ENCODE measurements at regions not wholly inside any gene's neighbourhood (a gene's known extent, or its start where the extent isn't known, plus 50 kb on each side); places are given as distances from the start of the nearest gene placed in this dataset.

DNA sequence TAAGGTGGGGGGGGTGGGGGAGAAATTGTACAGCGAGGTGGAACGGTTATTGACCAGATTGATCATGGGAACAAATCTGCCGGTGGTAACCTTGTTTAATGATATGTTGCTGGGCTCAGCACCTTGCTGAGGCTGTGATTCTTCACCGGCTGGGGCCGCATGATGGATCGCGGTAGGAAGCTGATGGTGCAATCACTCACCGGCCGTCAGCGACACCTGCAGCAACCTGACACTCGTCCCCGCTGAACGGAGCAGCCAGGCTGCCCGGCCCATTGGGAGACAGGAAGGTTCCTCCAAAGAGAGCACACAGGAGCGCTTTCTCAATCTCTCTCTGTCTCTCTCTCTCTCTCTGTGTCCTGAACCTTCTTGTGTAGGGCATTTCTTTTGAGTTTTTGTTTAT is 128.5 kb upstream of the RRP15 start:
- no peak overlapping the region for H2AFZ ChIP-seq (ENCODE audit: low read depth, low read length)
- ChIA-PET CTCF (ENCODE audit: low intra/inter-chr PET ratio) (no interaction called here), POLR2A (no interaction called here)
- no peaks in the 10 kb centered on the region for H3K4me1 ChIP-seq (replicated peaks in 1 of 2; ENCODE audit: control insufficient read depth in 2 of 2, insufficient read depth in 2 of 2, low read length in 2 of 2)
- no peaks in the 10 kb centered on the region for H3K9me1 ChIP-seq (ENCODE audit: control insufficient read depth, insufficient read depth, low read length)
- H3K9me3 ChIP-seq (replicated peaks; ENCODE audit: control insufficient read depth, insufficient read depth, low read depth, low read length), result no peaks in the 10 kb centered on the region
- H4K20me1 ChIP-seq (replicated peaks; ENCODE audit: control insufficient read depth, insufficient read depth, low read length), result no peaks in the 10 kb centered on the region
- no TSS peak for BruUV-seq (replicated peaks)
- no peak for DNase-seq (ENCODE audit: extremely low read depth in 1 of 4, low spot score in 3 of 4)
- H3K27me3 ChIP-seq (ENCODE audit: control insufficient read depth in 2 of 2, insufficient read depth in 2 of 2, low read length in 2 of 2), result no peaks in the 10 kb centered on the region
- under 1% methylated on average over 15 of the region's 15 CpGs for WGBS (ENCODE audit: insufficient coverage, low coverage, missing lambda C conversion rate)
- in situ Hi-C loops (cut with MboI) (no loop called here), intact Hi-C loops (cut with micrococcal nuclease) (no loop called here)
- H3K4me2 ChIP-seq (ENCODE audit: insufficient read depth, low read length), result no peak overlapping the region
- ATAC-seq, result no peak
- H3K79me2 ChIP-seq (ENCODE audit: control insufficient read depth, insufficient read depth, low read length), result no peaks in the 10 kb centered on the region
- H3K9ac ChIP-seq (ENCODE audit: insufficient read depth in 1 of 2, low read depth in 2 of 2, low read length in 2 of 2), result no peak overlapping the region
- no peaks in the 10 kb centered on the region for H3K36me3 ChIP-seq (ENCODE audit: control insufficient read depth, insufficient read depth, low read length)
- H3K27ac ChIP-seq (ENCODE audit: extremely low read depth, low read depth, low read length), result no peak overlapping the region
- FAIRE-seq, result no peak
- no peak overlapping the region for H3K4me3 ChIP-seq
- TF ChIP-seq, protein P1, sequence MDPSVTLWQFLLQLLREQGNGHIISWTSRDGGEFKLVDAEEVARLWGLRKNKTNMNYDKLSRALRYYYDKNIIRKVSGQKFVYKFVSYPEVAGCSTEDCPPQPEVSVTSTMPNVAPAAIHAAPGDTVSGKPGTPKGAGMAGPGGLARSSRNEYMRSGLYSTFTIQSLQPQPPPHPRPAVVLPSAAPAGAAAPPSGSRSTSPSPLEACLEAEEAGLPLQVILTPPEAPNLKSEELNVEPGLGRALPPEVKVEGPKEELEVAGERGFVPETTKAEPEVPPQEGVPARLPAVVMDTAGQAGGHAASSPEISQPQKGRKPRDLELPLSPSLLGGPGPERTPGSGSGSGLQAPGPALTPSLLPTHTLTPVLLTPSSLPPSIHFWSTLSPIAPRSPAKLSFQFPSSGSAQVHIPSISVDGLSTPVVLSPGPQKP (CRISPR knock-in tag; IDR thresholded peaks at IDR 0.05), result no peak
- TF ChIP-seq, protein P2, sequence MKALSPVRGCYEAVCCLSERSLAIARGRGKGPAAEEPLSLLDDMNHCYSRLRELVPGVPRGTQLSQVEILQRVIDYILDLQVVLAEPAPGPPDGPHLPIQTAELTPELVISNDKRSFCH (CRISPR knock-in tag; IDR thresholded peaks at IDR 0.05), result no peak
- TF ChIP-seq, protein P2 (tag; IDR thresholded peaks at IDR 0.05), result no peak
- TF ChIP-seq SIN3A (IDR thresholded peaks at IDR 0.05; ENCODE audit: borderline replicate concordance in 2 of 2, control insufficient read depth in 1 of 2, low read depth in 2 of 2, low read length in 2 of 2), result no peak
- TF ChIP-seq, protein P3, sequence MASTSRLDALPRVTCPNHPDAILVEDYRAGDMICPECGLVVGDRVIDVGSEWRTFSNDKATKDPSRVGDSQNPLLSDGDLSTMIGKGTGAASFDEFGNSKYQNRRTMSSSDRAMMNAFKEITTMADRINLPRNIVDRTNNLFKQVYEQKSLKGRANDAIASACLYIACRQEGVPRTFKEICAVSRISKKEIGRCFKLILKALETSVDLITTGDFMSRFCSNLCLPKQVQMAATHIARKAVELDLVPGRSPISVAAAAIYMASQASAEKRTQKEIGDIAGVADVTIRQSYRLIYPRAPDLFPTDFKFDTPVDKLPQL (IDR thresholded peaks at IDR 0.05; ENCODE audit: extremely low read depth, insufficient read length), result no peak
- TF ChIP-seq ZNF445 (CRISPR knock-in tag; IDR thresholded peaks at IDR 0.05; ENCODE audit: low read depth), result no peak
- TF ChIP-seq, protein P4, sequence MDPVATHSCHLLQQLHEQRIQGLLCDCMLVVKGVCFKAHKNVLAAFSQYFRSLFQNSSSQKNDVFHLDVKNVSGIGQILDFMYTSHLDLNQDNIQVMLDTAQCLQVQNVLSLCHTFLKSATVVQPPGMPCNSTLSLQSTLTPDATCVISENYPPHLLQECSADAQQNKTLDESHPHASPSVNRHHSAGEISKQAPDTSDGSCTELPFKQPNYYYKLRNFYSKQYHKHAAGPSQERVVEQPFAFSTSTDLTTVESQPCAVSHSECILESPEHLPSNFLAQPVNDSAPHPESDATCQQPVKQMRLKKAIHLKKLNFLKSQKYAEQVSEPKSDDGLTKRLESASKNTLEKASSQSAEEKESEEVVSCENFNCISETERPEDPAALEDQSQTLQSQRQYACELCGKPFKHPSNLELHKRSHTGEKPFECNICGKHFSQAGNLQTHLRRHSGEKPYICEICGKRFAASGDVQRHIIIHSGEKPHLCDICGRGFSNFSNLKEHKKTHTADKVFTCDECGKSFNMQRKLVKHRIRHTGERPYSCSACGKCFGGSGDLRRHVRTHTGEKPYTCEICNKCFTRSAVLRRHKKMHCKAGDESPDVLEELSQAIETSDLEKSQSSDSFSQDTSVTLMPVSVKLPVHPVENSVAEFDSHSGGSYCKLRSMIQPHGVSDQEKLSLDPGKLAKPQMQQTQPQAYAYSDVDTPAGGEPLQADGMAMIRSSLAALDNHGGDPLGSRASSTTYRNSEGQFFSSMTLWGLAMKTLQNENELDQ (CRISPR knock-in tag; IDR thresholded peaks at IDR 0.05; ENCODE audit: borderline replicate concordance), result no peak
- TF ChIP-seq ZKSCAN1 (IDR thresholded peaks at IDR 0.05; ENCODE audit: low read depth, low read length), result no peak
- TF ChIP-seq MTF1 (CRISPR knock-in tag; IDR thresholded peaks at IDR 0.05; ENCODE audit: borderline replicate concordance), result no peak
- TF ChIP-seq TCF7L2 (IDR thresholded peaks at IDR 0.05; ENCODE audit: low read depth, low read length), result no peak
- TF ChIP-seq ZSCAN29 (IDR thresholded peaks at IDR 0.05), result no peak
- TF ChIP-seq MTA3 (IDR thresholded peaks at IDR 0.05; ENCODE audit: borderline replicate concordance), result no peak
- TF ChIP-seq XRCC3 (IDR thresholded peaks at IDR 0.05), result no peak
- no peak for TF ChIP-seq DMBX1 (CRISPR knock-in tag; IDR thresholded peaks at IDR 0.05; ENCODE audit: borderline replicate concordance)
- TF ChIP-seq FOXJ3 (CRISPR knock-in tag; IDR thresholded peaks at IDR 0.05), result no peak
- TF ChIP-seq, protein P5, sequence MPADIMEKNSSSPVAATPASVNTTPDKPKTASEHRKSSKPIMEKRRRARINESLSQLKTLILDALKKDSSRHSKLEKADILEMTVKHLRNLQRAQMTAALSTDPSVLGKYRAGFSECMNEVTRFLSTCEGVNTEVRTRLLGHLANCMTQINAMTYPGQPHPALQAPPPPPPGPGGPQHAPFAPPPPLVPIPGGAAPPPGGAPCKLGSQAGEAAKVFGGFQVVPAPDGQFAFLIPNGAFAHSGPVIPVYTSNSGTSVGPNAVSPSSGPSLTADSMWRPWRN (IDR thresholded peaks at IDR 0.05; ENCODE audit: low read depth), result no peak

Measured in K562 (cell line).